ENCODE measurements at regions not wholly inside any gene's neighbourhood (a gene's known extent, or its start where the extent isn't known, plus 50 kb on each side); places are given as distances from the start of the nearest gene placed in this dataset.

DNA sequence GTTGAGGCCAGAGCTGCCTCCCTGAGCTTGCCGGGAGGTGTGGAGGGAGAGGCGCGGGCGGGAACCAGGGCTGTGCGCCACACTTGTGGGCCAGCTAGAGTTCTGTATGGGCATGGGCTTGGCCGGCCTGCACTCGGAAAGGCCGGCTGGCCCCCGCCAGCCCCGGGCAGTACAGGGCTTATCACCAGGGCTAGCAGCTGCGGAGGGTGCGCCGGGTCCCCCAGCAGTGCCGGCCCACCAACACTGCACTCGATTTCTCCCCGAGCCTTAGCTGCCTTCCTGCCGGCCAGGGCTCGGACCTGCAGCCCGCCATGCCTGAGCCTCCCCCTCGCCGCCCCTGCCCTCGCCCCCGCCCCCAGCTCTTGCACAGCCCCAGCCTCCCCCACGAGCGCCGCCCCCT, 472.7 kb downstream of the TFAP2A start:
- no peak for DNase-seq (ENCODE audit: low read depth in 2 of 2)

DNA sequence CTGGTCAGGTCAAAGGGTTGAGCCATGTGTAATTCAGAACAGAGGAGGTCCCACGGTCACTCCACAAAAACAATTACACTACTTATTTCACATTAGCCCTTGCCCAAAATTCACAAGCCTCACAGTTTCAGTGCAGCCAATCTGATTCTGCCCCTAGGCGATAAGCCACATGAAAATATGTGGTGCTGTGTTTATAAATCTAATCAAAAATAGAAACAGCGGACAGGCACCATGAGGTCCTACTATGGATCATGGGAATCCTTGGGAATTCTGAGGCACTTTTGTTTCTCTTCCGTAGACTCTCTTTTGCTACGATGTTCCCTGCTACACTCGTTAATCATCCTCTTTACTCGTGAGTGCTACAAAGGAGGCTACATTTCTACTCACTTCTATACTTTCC, 476.1 kb downstream of the TFAP2A start:
- no peak for DNase-seq (ENCODE audit: low read depth in 2 of 2)

DNA sequence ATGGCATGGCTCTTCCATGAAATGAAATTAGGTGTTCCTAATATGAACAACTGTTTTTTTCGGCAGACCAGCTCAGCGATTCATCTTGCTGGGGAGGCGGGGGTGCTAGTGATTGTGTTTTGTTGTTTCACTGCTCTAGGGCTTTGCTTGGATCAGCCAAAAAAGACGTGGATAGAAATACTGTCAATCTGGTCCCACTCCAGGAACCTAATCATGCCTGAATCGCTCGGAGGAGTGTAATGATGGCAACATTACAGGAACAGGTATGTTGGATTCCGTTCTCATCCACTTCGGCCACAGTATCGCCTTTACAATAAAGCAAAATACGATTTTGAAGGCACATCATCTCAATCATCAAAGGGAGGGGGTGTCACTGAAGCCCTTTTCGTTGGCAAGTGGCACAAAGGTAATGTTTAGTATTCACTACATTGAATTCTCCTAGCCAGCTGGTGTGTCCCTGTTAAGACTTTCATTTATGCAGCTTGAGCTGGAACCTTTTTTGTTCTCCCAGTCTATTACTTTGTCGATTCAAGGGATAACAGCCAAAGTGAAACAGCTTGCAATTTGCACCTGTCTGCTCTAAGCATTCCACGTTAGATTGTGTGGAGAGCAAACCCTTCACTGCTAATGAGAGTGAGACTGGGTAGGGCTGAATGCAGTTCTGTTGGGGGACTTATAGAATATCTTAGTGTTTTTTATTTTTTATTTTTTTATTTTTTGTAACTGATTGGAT, 477.7 kb downstream of the TFAP2A start:
- no peak for DNase-seq (ENCODE audit: low read depth in 2 of 2)

DNA sequence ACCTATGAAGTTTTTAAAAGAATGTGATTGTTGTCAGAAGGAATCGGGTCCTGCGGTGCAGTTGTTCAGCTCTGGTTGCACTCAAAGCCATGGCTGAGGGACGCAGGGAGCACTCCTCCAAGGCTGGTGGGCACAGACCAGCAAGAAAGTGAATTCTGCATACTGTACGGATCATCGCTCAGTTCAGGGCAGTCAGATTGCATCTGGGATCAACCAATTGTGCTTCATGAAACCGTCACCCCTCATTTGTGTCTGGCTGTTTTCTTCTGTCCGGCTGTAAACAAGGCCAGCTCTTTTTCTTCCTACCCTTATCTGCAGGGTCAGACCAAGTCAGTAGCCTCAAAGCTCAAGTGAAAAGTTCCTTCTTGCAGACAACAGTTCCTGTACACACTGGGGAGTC, 478.3 kb downstream of the TFAP2A start:
- DNase-seq (ENCODE audit: low read depth in 2 of 2), result no peak

DNA sequence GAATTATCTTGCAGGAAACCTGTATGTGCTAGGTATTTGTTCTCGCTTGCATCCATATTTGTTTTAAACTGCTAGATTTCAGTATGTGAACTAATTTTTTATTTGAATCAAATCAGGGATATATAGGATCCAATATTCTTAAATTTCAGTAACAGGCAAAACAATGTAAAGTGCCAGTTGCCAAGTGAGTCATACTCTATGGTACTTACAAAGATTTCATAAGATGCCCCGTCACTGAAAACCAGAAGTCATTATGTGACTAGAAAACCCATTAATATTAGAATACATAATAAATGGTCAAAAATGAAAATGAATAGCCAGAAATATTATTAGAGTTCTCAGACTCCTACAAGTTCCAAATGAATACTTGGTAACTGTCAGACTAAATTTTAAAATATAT, 481.2 kb downstream of the TFAP2A start:
- no peak for DNase-seq (ENCODE audit: low read depth in 2 of 2)

DNA sequence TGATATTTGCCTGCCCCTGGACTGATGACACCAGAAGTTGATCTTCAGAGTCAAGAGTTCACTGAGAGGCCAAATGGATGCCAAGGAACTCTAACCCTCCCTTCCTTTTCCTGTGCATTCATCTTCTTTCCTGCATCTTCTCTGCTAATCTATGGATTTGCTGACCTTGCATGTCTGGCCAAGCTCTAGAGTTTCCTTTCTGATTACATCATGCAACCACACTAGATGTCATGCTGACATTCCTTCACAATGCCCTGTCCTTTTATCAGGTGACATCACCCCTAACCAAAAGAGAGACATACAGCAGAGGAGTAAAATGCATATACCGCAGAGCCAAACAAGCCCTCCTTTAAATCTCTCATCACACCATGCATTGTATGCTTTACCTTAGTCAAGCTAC, 487.6 kb downstream of the TFAP2A start:
- DNase-seq (ENCODE audit: low read depth in 2 of 2), result no peak

DNA sequence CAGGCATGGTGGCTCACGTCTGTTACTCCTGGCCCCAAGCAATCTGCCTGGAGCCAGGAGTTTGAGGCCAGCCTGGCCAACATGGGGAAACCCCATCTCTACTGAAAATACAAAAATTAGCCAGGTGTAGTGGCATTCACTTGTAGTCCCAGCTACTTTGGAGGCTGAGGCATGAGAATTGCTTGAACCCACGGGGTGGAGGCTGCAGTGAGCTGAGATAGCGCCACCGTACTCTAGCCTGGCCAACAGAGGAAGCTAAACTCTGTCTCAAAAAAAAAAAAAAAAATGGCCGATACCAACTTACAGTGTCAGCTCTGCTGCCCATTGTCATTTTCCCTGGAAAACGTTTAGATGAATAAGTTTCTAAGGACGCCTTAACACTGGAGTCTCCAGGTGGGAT, 489.9 kb downstream of the TFAP2A start:
- DNase-seq (ENCODE audit: low read depth in 2 of 2), result no peak

DNA sequence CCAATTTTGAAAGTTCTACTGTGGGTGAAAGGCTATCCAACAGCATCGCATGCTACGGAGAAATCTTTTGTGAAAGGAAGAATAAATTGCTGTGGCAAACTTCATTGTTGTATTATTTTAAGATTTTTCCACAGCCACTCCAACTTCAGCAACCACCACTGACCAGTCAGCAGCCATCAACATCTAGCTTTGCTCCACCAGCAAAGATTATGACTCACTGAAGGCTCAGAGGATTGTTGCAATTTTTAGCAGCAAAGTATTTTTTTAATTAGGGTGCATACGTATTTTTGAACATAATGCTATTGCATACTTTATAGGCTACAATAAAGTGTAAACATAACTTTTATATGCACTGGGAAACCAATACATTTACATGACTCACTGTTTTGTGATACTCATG, 493.5 kb downstream of the TFAP2A start:
- no peak for DNase-seq (ENCODE audit: low read depth in 2 of 2)

DNA sequence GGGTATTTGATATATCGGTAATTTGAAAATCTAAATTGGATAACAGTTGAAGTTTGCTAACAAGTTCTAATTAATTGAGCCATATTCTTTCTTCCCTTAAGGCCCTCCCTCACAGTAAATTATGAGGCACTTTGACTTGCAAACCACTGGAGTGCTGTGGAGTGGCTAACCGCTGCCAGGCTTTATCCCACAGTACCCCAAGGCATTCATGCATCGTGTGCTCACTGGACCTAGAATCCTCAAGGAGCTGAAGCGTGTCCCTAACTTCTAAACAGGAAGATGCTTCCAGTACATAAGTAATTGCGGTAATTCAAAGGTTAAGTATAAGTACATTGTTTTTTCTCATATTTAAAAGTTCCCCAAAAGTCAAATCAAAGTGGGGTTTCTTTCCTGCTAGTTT, 499.9 kb downstream of the TFAP2A start:
- DNase-seq (ENCODE audit: low read depth in 2 of 2), result no peak

DNA sequence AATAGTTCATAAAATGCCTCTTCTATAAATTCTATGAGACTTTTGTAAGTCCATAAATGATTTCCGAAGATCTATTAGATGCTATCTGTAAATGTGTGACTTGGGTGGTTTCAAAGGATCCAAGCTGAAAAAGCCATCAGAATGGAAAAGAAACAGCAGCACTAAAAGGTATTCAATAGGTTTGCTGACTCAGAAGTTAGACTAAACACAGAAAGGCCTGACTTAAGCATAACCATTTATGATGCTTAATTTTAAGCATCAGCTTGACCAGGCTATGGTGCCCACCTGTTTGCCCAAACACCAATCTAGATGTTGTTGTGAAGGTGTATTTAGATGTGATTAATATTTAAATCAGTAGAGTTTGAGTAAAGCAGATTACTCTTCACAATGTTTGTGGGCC, 513.5 kb downstream of the TFAP2A start:
- DNase-seq (ENCODE audit: low read depth in 2 of 2), result no peak

DNA sequence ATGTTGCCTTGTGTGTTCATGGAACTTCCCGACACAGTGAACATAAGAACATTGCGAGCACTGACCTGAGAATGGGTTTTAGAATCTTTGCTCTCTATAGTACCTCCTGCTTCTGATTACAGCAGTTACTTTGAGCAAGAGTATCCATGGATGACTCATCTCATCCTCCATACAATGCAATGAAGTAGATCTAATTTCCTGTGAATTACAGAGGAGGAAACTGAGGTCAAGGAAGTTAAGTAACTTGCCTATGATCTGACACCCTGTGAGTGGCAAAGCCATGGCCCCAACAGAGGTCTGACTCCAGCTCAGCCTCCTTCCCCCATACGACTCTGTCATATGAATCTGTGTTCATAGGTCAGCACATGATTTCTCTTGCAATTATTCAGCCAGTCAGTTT, 518.1 kb downstream of the TFAP2A start:
- no peak for DNase-seq (ENCODE audit: low read depth in 2 of 2)

DNA sequence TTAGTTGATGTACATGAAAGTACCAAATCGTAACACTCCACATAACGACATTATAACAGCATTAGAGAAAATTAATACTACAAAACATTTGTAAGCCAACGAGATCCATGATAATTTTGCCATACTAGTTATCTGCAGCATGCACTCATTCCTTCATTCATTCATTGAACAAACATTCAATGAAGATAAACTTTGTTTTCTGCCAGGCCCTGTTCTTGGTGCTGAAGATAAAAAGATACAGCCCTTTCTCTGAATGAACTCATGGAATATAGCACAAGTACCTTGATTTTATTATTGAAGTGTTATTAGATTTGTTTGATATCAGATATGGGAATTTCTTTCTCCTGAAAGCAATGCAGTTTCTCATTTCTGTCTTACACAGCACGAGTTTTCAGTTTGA, 524.0 kb downstream of the TFAP2A start:
- no peak for DNase-seq (ENCODE audit: low read depth in 2 of 2)

DNA sequence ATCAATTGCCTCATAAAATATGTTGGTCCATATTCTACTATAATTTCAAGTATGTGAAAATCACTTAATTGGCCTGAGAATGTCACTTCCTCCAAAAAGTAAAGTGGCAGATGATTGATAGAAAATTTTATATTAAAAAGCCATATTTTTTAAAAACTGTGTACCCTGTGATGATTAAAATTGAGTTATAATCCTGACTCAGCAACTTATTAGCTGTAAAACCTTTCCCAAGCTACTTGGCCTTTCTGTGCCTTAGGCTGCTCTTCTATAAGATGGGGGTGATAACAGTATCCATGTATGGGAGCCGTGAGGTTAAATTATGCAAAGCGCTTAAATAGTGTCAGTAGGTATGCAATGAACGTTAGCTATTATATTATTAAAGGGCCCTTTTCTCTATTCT, 524.4 kb downstream of the TFAP2A start:
- no peak for DNase-seq (ENCODE audit: low read depth in 2 of 2)

DNA sequence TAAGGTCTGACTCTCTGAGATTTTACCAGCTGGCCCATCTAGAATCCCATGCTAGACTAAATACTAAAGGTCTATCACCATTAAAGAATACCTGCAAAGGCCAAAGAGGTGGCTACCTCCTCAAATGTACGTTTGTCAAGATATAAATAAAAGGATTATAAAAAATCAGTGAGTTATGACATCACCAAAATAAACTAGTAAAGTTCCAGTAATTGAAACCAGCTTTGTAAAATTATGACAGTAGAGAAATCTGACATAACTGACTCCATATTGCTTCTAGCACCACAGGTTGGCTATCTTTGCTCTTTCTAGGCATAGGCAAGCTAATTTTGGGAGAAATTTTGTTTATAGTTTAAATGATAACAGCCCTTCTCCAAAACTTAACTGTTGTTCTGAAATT, 536.3 kb downstream of the TFAP2A start:
- no peak for DNase-seq (ENCODE audit: low read depth in 2 of 2)

DNA sequence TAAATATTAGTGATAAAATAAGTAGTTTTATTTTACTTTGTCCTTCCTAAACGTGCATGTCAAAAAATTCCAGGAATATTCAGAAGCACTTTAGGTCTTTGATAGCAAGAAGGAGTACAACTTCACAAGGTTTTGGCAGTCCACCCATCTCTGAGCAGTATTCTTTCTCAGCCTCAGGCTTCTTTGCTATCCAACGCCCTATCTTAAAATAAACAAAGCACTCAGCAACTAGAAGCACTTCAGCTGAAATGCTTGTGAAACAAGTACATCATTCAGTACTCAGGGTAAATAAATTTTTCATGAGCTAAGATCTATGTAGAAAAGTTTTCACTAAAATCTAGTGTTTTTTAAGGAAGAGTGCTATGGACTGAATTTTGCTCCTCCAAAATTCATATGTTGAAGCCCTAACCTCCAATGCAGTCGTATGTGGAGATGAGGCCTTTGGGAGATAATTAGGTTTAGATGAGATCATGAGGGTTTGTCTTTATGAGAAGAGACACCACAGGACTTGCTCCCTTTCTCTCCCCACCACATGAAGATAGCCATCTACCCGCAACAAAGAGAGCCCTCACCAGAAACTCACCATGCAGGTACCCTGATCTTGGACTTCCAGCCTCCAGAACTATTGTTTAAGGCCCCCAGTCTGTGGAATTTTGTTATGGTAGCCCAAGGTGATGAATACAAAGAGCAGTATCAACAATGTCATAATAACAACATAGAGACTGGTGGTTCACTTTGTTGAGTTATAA, 539.1 kb downstream of the TFAP2A start:
- no peak for DNase-seq (ENCODE audit: low read depth in 2 of 2)

DNA sequence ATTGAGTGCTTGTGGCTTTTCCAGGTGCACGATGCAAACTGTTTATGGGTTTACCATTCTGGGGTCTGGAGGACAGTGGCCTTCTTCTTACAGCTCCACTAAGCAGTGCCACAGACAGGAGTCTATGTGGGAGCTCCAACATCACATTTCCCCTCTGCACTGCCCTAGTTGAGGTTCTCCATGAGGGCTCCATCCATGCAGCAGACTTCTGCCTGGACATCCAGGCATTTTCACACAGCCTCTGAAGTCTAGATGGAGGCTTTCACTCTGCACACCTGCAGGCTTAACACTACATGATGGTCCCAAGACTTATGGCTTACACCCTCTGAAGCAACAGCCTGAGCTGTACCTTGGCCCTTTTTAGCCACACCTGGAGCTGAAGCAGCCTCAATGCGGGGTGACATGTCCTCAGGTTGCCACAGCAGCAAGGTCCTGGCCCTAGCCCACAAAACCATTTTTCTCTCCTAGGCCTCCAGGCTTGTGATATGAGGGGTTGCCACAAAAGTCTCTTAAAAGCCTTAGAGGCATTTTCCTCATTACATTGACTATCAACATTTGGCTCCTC, 552.2 kb downstream of the TFAP2A start:
- DNase-seq (ENCODE audit: low read depth in 2 of 2), result no peak

DNA sequence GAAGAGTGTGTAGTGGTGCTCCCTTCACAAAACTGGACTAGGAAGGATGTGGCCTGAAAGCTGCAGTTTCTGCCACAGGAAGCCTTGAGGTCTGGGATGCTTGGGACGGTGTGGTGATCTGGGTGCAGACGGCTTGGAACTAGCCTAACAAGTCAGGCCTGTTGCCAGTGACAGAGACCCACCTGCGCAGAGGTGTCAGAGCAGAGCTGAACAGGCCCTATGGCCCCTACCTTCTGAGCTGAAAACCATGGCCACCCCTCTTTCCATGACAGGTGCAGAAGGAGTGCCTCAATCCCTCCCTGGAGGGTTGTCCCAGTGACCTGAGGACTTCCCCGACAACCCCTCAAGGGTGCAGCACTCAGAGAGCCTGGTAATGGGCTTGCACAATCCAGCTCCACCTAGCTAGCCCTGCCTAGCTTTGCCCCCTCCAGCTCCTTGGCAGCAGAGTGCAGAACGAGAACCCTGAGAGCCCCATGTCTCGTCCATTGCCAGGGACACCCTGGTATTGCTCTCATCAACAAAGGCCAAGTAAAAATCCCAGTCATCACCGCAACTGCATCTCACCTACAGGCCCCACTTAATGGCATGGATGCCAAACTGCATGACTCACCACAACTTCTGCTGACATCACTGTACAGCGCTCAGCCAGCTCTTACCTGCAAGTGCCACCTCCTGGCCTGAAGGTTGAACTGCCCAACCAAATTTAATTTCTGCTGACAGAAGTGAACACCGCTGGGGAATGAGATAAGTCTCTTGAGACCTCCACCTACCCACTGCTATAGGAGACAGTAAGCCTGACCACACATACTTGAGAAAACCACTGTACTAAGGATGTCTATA, 563.1 kb downstream of the TFAP2A start:
- no peak for DNase-seq (ENCODE audit: low read depth in 2 of 2)

DNA sequence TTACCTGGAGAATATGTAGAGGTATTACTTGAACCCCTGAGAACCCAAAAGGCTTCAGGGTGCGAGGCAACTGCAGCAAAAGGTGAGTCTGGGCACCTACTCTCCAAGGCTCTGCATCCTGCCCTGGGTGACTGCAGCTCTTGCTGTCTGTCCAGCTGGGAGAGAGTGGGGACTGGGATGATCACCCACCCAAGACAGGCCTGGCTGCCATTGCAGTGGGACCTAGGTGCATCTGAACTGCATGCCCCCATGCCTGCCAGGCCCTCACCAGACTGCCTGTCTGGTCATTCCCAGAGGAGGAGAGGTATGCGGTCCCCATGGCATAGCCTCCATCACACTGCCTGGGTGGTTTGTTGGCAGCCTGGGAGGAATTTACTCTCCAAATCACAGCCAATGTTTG, 563.9 kb downstream of the TFAP2A start:
- DNase-seq (ENCODE audit: low read depth in 2 of 2), result no peak

DNA sequence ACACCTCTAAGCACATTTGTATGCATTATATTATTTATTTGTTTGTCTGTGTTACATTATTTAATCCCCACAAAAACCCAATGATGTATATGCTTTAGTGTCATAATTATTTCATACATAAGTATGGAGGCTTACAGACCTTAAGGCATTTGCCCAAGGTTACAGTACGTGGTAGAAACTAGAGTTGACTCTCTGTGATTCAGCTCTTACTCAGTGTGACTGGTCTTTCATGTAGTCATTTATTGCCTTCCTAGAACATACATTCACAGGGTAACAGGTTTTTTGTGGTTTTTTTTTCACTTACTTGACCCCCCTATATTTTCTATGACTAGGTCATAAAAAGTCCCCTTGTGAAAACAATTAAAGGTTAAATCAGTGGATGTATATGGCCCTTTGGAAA, 566.8 kb downstream of the TFAP2A start:
- DNase-seq (ENCODE audit: low read depth in 2 of 2), result no peak

DNA sequence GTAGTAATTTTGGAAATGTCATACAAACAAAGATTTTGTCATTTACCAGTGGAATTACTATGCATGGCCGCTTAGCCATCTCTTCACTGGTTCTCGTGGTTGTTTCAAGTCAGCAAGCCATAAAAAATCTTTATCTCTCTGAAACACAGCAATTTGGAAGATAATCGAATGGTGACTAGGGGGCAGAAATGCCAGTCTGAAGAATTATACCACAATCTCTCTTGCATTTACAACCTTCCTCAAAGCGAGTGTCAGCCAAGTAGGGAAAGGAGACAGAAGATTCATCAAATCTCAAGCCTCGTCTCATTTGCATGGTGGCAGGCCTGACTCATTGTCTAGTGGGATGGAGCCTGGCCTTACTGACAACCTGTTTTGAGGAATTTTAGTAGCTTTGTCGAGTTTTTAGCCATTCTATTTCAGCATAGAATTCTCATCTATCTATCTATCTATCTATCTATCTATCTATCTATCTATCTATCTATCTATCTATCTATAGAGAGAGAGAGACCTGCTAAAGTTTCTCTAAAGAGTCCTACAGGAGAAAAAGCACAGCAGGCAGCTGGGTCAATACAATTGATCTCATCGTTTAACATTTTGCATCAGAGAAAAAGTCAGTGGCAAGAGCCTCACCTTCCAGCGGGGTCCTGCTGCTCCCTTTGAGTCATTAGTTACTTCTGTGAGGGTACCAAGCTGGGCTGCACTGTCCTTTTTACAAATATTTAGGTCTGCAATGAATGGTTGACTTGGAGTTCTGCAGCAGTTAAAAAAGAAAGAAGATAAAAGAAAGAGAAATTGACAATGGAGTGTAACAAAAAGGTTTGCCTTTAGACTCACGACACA, 572.8 kb downstream of the TFAP2A start:
- no peak for DNase-seq (ENCODE audit: low read depth in 2 of 2)

DNA sequence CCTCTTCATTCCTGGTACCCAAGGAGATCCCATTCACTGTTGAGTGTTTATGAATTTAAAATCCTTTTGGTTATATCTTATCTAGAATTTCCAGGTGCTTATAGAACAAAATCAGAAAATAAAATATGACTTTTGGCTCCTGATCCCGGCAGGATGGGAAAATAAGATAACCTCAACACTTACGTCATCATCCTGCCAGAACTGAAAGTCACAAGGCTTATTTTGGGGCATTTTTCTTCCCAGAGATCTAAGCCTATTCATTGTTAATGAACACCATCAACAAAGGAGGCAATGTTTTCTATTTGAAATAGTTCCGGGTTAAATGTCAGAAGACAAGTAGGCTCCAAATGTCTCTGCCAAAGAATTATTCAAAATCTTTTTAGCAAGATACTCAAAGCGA, 580.6 kb downstream of the TFAP2A start:
- no peak for DNase-seq (ENCODE audit: low read depth in 2 of 2)

DNA sequence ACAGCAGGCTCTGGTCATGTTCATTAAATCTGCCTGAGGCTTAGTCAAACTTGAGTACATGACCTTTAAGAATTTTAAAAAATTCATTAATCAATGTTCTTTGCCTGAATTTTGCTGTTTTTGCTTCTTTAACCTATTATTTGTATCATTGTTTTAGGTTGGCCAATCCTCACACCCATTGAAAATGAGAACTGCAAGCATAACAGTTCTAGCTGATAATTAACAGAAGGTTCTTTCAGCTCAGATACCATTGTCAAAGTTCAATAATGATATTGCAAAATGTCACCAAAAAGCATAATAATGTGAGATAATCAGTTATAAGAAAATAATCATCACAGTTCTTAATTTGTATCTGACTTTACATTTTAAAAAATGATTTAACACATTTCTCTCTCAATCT, 583.1 kb downstream of the TFAP2A start:
- DNase-seq (ENCODE audit: low read depth in 2 of 2), result no peak

All from activated CD4-positive, alpha-beta T cell treated with anti-CD3 and anti-CD28 coated beads for 24 hours (primary cell).